Calu3 (cell line): ENCODE measurements at regions not wholly inside any gene's neighbourhood (a gene's known extent, or its start where the extent isn't known, plus 50 kb on each side); places are given as distances from the start of the nearest gene placed in this dataset.

Source experiments
- BruUV-seq: library from RNA; stranded (reverse); fragments of 400-500 nt; replicated peaks from 2 replicates; lab custom pipeline; 2021; lab: Mats Ljungman, UMichigan
- CTCF ChIA-PET: fragments of 300-600 bp; sonication (Branson Sonifier 250); formaldehyde crosslinking; loops from one replicate; lab custom pipeline; 2022; ENCODE audit warnings: antibody characterized with exemption; lab: Charles Lee
- DNase-seq: peaks from one replicate; pipeline ENCODE4 v3.0.0; 2022
- H3K27ac Mint-ChIP-seq: one replicate; pipeline ENCODE4 v1.8.0; 2022; ENCODE audit warnings: mixed read lengths; ENCODE audit not compliant: unreplicated experiment
- H3K27me3 Mint-ChIP-seq: one replicate; pipeline ENCODE4 v1.8.0; 2022; ENCODE audit warnings: mixed read lengths; ENCODE audit not compliant: unreplicated experiment
- H3K36me3 Mint-ChIP-seq: one replicate; pipeline ENCODE4 v1.8.0; 2022; ENCODE audit warnings: mild to moderate bottlenecking, moderate library complexity, mixed read lengths; ENCODE audit not compliant: insufficient read depth, unreplicated experiment
- H3K4me1 Mint-ChIP-seq: one replicate; pipeline ENCODE4 v1.8.0; 2022; ENCODE audit warnings: mild to moderate bottlenecking, low read depth, mixed read lengths; ENCODE audit not compliant: unreplicated experiment
- H3K4me3 Mint-ChIP-seq: one replicate; pipeline ENCODE4 v1.8.0; 2022; ENCODE audit warnings: mild to moderate bottlenecking, low read depth, moderate library complexity, mixed read lengths; ENCODE audit not compliant: unreplicated experiment
- H3K9me3 Mint-ChIP-seq: one replicate; pipeline ENCODE4 v1.8.0; 2022; ENCODE audit warnings: low read depth, mixed read lengths; ENCODE audit not compliant: unreplicated experiment
- intact Hi-C: fragments of 100-400 bp; cut with micrococcal nuclease; formaldehyde crosslinking; loops from one replicate; pipeline ENCODE4 v1.10.0; 2022; ENCODE audit not compliant: unreplicated experiment
- TF ChIP-seq, protein P1 (sequence below): fragments of 200-600 bp; IDR thresholded peaks from one replicate; pipeline ENCODE4 v1.8.0; 2022; ENCODE audit warnings: antibody characterized with exemption; ENCODE audit not compliant: unreplicated experiment

- TF ChIP-seq, protein P1, sequence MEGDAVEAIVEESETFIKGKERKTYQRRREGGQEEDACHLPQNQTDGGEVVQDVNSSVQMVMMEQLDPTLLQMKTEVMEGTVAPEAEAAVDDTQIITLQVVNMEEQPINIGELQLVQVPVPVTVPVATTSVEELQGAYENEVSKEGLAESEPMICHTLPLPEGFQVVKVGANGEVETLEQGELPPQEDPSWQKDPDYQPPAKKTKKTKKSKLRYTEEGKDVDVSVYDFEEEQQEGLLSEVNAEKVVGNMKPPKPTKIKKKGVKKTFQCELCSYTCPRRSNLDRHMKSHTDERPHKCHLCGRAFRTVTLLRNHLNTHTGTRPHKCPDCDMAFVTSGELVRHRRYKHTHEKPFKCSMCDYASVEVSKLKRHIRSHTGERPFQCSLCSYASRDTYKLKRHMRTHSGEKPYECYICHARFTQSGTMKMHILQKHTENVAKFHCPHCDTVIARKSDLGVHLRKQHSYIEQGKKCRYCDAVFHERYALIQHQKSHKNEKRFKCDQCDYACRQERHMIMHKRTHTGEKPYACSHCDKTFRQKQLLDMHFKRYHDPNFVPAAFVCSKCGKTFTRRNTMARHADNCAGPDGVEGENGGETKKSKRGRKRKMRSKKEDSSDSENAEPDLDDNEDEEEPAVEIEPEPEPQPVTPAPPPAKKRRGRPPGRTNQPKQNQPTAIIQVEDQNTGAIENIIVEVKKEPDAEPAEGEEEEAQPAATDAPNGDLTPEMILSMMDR, result no peak
- peaks cover 6% of the 10 kb centered on the region for H3K9me3 Mint-ChIP-seq
- DNase-seq, result no peak
- H3K27me3 Mint-ChIP-seq, result no peaks in the 10 kb centered on the region
- H3K4me1 Mint-ChIP-seq, result peaks cover 9% of the 10 kb centered on the region
- no peak overlapping the region for H3K4me3 Mint-ChIP-seq
- intact Hi-C loops, result no loop called here
- CTCF ChIA-PET, result no interaction called here
- H3K27ac Mint-ChIP-seq, result no peak overlapping the region
- H3K36me3 Mint-ChIP-seq, result no peaks in the 10 kb centered on the region
- no TSS peak for BruUV-seq
Observed at GRCh38 chr1:106785176-106785575, 271.3 kb upstream of the PRMT6 start.

DNA sequence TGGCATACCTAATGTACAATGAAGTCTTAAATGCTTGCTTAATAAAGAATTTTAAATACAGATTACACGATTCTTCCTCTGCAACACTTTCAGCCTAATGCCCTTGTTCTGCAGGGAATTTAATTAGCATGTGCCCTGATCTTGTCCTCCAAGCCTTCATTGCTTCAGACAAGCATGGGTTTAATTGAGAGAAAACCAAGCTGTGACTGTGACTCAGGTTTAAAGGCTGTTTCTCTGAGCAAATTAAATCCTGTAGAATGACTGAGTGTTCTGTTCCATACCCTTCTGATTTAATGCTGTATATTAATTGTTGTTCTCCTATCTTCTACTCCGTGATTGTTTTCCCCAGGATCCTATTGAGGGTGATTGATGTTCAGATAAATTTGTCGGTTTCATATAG lies 269.0 kb upstream of the PRMT6 start:
- Mint-ChIP-seq H3K4me3 (no peak overlapping the region), H3K27me3 (no peaks in the 10 kb centered on the region), H3K4me1 (no peaks in the 10 kb centered on the region), H3K27ac (no peak overlapping the region), H3K9me3 (no peaks in the 10 kb centered on the region), H3K36me3 (no peaks in the 10 kb centered on the region)
- TF ChIP-seq, protein P1, result no peak
- CTCF ChIA-PET, result no interaction called here
- no peak for DNase-seq
- intact Hi-C loops, result no loop called here
- no TSS peak for BruUV-seq

DNA sequence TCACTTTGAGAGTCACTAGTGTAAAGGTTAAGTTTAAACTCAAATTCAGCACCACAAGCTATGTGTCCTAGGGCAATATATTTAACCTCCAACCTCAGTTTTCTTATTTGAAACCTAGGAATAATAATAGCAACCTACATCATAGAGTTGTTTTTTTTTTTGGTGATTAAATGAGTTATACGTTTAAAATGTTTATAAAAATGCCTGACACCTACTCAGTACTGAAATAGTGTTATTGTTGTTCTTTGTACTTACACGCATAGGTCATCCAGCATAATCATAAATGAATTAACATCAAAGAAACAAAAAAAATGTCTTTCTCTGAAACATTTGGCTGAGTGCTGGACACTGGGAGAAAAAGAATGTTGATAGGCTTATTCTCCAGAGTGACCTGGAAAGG lies 266.8 kb upstream of the PRMT6 start:
- no peak for DNase-seq
- TF ChIP-seq, protein P1, result no peak
- no peaks in the 10 kb centered on the region for H3K27me3 Mint-ChIP-seq
- no peaks in the 10 kb centered on the region for H3K9me3 Mint-ChIP-seq
- no peaks in the 10 kb centered on the region for H3K4me1 Mint-ChIP-seq
- no peaks in the 10 kb centered on the region for H3K36me3 Mint-ChIP-seq
- CTCF ChIA-PET, result no interaction called here
- intact Hi-C loops, result no loop called here
- H3K27ac Mint-ChIP-seq, result no peak overlapping the region
- no peak overlapping the region for H3K4me3 Mint-ChIP-seq
- BruUV-seq, result no TSS peak

- H3K36me3 Mint-ChIP-seq, result no peaks in the 10 kb centered on the region
- CTCF ChIA-PET, result no interaction called here
- intact Hi-C loops, result no loop called here
- H3K27ac Mint-ChIP-seq, result no peak overlapping the region
- BruUV-seq, result no TSS peak
- no peak for DNase-seq
- H3K9me3 Mint-ChIP-seq, result no peaks in the 10 kb centered on the region
- H3K4me3 Mint-ChIP-seq, result no peak overlapping the region
- H3K4me1 Mint-ChIP-seq, result no peaks in the 10 kb centered on the region
- TF ChIP-seq, protein P1, result no peak
- no peaks in the 10 kb centered on the region for H3K27me3 Mint-ChIP-seq
Observed at GRCh38 chr1:106791041-106791440, 265.4 kb upstream of the PRMT6 start.
